MCF 10A (cell line): ENCODE measurements at regions not wholly inside any gene's neighbourhood (a gene's known extent, or its start where the extent isn't known, plus 50 kb on each side); places are given as distances from the start of the nearest gene placed in this dataset.

Experiments used
- BruUV-seq: library from RNA; stranded (reverse); fragments of 400-500 nt; replicated peaks from 2 replicates; lab custom pipeline; 2021; lab: Mats Ljungman, UMichigan
- CTCF ChIA-PET: fragments of 300-600 bp; sonication (Branson Sonifier 250); formaldehyde crosslinking; extraction: SDS; loops from one replicate; lab custom pipeline; 2021; ENCODE audit warnings: antibody characterized with exemption, inconsistent platforms; lab: Yijun Ruan, JAX
- POLR2A ChIA-PET: fragments of 300-600, 350-650 bp; sonication (Branson Sonifier 250); formaldehyde crosslinking; extraction: SDS; loops from one replicate; lab custom pipeline; 2020; ENCODE audit warnings: antibody characterized with exemption, inconsistent platforms; lab: Yijun Ruan, JAX
- DNase-seq: peaks from one replicate; pipeline ENCODE4 v3.0.0-alpha.2; 2018; ENCODE audit not compliant: unreplicated experiment
- H3K27ac Mint-ChIP-seq: one replicate; pipeline ENCODE4 v1.8.0; 2022; ENCODE audit warnings: mild to moderate bottlenecking, low read depth, mixed read lengths; ENCODE audit not compliant: unreplicated experiment
- H3K27me3 Mint-ChIP-seq: one replicate; pipeline ENCODE4 v1.8.0; 2022; ENCODE audit warnings: mixed read lengths; ENCODE audit not compliant: insufficient read depth, unreplicated experiment
- H3K36me3 Mint-ChIP-seq: one replicate; pipeline ENCODE4 v1.8.0; 2022; ENCODE audit warnings: mild to moderate bottlenecking, moderate library complexity, mixed read lengths; ENCODE audit not compliant: insufficient read depth, unreplicated experiment
- H3K4me1 Mint-ChIP-seq: one replicate; pipeline ENCODE4 v1.8.0; 2022; ENCODE audit warnings: mixed read lengths; ENCODE audit not compliant: insufficient read depth, unreplicated experiment
- H3K4me3 Mint-ChIP-seq: one replicate; pipeline ENCODE4 v1.8.0; 2022; ENCODE audit warnings: mild to moderate bottlenecking, moderate library complexity, mixed read lengths; ENCODE audit not compliant: unreplicated experiment
- H3K9me3 Mint-ChIP-seq: one replicate; pipeline ENCODE4 v1.8.0; 2022; ENCODE audit warnings: mixed read lengths; ENCODE audit not compliant: unreplicated experiment
- intact Hi-C: fragments of 100-400 bp; cut with micrococcal nuclease; formaldehyde crosslinking; loops from 2 replicates; pipeline ENCODE4 v1.14.1; 2022
- TF ChIP-seq, protein P1 (sequence below): fragments of 200-600 bp; IDR thresholded peaks from one replicate; pipeline ENCODE4 v1.8.0; 2022; ENCODE audit warnings: antibody characterized with exemption, mild to moderate bottlenecking; ENCODE audit not compliant: unreplicated experiment

DNA sequence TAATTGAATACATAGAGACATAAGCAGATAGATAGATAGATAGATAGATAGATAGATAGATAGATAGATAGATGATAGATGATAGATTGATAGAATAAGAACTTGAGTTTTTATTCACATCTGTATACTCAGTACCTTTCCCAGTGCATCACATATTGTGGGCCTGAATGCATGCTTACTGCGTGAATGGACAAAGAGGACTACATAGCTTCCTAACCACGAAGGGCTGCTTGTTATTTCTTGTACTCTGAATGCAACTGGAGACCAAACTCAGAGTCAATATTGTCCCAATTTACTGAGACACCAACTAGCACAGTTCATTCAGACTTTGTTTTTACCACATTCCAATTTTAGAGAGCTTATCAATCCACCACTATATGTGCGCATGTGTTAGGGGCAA is 422.9 kb upstream of the GRM7 start:
- no peak overlapping the region for H3K4me3 Mint-ChIP-seq
- intact Hi-C loops: no loop called here
- no peaks in the 10 kb centered on the region for H3K36me3 Mint-ChIP-seq
- no peak for DNase-seq
- no peak overlapping the region for H3K27ac Mint-ChIP-seq
- CTCF ChIA-PET: no interaction called here
- peaks cover 12% of the 10 kb centered on the region for H3K9me3 Mint-ChIP-seq
- BruUV-seq: no TSS peak
- POLR2A ChIA-PET: interaction anchor here (0.7 kb wide), 1 partner anchor 18 kb away, joined by 3 read pairs; no protein-coding TSS in a partner anchor
- H3K4me1 Mint-ChIP-seq: peaks cover 7% of the 10 kb centered on the region
- TF ChIP-seq, protein P1, sequence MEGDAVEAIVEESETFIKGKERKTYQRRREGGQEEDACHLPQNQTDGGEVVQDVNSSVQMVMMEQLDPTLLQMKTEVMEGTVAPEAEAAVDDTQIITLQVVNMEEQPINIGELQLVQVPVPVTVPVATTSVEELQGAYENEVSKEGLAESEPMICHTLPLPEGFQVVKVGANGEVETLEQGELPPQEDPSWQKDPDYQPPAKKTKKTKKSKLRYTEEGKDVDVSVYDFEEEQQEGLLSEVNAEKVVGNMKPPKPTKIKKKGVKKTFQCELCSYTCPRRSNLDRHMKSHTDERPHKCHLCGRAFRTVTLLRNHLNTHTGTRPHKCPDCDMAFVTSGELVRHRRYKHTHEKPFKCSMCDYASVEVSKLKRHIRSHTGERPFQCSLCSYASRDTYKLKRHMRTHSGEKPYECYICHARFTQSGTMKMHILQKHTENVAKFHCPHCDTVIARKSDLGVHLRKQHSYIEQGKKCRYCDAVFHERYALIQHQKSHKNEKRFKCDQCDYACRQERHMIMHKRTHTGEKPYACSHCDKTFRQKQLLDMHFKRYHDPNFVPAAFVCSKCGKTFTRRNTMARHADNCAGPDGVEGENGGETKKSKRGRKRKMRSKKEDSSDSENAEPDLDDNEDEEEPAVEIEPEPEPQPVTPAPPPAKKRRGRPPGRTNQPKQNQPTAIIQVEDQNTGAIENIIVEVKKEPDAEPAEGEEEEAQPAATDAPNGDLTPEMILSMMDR: no peak
- H3K27me3 Mint-ChIP-seq: no peaks in the 10 kb centered on the region

DNA sequence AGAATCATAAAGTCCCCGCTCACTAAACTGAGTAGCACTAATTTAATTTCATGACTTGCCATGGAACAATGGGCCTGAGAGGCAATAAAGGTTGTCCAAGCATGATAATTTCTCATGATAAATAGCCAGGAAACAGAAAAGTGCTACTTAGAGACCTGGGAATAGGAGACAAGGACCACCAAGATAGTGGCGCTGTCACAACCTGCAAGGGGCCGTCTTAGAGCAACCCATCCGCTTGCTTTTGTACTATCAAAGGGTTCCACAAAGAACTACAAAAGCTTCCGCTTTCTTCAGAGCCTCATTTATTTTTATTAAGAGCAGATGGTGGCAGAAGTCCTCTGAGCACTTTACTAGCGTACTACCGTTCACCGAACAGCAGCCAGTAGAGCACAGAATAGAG is 421.7 kb upstream of the GRM7 start:
- no TSS peak for BruUV-seq
- Mint-ChIP-seq H3K4me1 (peaks cover 7% of the 10 kb centered on the region), H3K36me3 (no peaks in the 10 kb centered on the region), H3K4me3 (no peak overlapping the region), H3K27ac (no peak overlapping the region), H3K9me3 (peaks cover 3% of the 10 kb centered on the region), H3K27me3 (no peaks in the 10 kb centered on the region)
- ChIA-PET CTCF (no interaction called here), POLR2A (no interaction called here)
- DNase-seq: no peak
- TF ChIP-seq, protein P1: no peak
- intact Hi-C loops: no loop called here

DNA sequence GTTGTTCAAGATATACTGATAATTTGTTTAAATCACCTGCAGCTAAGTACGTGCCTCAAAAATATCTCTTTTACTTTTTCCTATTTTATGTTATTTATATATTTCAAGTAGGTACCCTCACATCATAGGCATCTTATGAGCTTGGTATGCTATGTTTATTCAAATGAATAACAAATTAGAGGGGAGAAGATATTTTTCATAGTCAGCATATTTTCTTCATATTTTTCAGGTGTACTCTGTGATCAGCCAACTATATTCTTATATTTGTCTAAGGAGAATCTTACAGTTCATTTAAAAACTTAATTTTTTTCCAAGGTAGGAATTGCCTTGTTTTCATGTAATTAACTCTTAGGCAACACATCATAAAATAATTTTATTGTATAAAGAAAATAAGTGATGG is 421.1 kb upstream of the GRM7 start:
- intact Hi-C loops: no loop called here
- no peak overlapping the region for H3K4me3 Mint-ChIP-seq
- no TSS peak for BruUV-seq
- H3K36me3 Mint-ChIP-seq: no peaks in the 10 kb centered on the region
- H3K27me3 Mint-ChIP-seq: no peaks in the 10 kb centered on the region
- peaks cover 10% of the 10 kb centered on the region for H3K4me1 Mint-ChIP-seq
- CTCF ChIA-PET: no interaction called here
- no peak overlapping the region for H3K27ac Mint-ChIP-seq
- DNase-seq: no peak
- POLR2A ChIA-PET: no interaction called here
- H3K9me3 Mint-ChIP-seq: no peaks in the 10 kb centered on the region
- TF ChIP-seq, protein P1: no peak

DNA sequence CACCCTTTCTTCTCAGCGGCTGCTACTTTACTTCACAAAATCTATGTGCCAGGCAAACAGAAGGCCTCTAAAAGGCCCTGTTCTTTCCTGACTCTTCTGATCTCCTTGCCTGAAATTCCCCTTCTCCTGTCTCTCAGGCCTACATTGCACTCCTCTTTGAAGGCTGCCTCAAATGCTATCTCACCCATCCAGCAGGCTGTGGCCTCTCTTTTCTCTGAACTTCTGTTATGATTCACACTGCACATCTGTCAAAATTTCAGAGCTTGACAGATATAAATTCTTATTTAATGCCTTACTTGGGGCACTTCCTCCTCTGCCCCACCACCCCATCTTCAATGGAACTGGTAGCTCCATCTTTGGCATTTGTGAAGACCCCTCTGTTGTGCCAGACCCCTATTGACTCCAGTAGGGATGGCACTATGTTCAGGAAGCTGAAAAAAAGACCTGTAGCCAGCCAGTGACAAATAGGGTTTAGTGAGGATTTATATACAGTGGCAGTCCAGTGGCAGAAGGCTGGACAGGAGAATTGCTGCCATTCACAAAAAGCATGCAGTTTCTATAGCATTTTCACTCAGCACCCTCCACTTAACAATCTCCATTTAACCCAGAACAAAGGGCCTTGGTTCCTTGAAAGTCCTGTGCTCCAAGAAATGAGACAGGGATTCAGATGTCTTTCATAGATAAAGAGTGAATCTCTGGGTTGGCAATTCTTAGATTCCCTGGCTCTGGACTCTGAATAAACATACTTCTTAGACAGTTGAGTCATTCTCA is 415.8 kb upstream of the GRM7 start:
- BruUV-seq: no TSS peak
- H3K36me3 Mint-ChIP-seq: no peaks in the 10 kb centered on the region
- no peaks in the 10 kb centered on the region for H3K9me3 Mint-ChIP-seq
- peaks cover 11% of the 10 kb centered on the region for H3K4me1 Mint-ChIP-seq
- DNase-seq: no peak
- intact Hi-C loops: no loop called here
- no peak overlapping the region for H3K27ac Mint-ChIP-seq
- no peak overlapping the region for H3K4me3 Mint-ChIP-seq
- POLR2A ChIA-PET: no interaction called here
- CTCF ChIA-PET: interaction anchor here (0.7 kb wide), 1 partner anchor 72 kb away, joined by 4 read pairs; no protein-coding TSS in a partner anchor
- H3K27me3 Mint-ChIP-seq: no peaks in the 10 kb centered on the region
- TF ChIP-seq, protein P1: no peak
